ENCODE measurements at regions not wholly inside any gene's neighbourhood (a gene's known extent, or its start where the extent isn't known, plus 50 kb on each side); places are given as distances from the start of the nearest gene placed in this dataset.

DNA sequence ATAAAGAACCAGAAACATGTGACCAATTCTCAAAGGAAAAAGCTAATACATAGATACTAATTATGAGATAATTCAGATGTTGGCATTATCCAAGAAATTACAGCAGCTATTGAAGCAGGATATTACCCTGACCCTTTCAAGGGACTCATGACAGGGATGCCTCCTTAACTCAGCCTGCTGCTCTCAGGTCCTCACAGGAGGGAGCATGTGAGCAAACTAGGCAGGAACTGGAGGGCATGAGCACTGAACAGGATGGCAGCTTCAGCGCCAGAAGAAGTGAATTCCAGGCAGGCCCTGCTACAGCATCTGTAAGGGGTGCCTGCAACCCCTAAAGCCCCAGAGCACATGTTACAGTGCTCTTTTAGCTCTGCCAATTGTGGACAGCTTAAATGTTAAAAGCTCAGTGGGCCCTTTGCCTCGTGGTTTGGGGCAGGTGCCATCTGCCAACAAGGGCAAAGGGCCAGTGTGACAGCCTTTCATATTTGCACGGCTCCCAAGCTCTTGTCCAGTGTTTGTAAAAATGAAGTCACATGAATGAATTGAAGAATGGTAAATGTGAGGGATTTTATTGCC, 464.7 kb upstream of the COX7C start:
- TF ChIP-seq FOXM1 (IDR thresholded peaks at IDR 0.05; ENCODE audit: borderline replicate concordance, low read depth) (no peak), YY1 (IDR thresholded peaks at IDR 0.05; ENCODE audit: low read depth) (no peak), CEBPB (IDR thresholded peaks at IDR 0.05) (no peak), MAX (IDR thresholded peaks at IDR 0.05) (no peak)
- TF ChIP-seq, protein P1, sequence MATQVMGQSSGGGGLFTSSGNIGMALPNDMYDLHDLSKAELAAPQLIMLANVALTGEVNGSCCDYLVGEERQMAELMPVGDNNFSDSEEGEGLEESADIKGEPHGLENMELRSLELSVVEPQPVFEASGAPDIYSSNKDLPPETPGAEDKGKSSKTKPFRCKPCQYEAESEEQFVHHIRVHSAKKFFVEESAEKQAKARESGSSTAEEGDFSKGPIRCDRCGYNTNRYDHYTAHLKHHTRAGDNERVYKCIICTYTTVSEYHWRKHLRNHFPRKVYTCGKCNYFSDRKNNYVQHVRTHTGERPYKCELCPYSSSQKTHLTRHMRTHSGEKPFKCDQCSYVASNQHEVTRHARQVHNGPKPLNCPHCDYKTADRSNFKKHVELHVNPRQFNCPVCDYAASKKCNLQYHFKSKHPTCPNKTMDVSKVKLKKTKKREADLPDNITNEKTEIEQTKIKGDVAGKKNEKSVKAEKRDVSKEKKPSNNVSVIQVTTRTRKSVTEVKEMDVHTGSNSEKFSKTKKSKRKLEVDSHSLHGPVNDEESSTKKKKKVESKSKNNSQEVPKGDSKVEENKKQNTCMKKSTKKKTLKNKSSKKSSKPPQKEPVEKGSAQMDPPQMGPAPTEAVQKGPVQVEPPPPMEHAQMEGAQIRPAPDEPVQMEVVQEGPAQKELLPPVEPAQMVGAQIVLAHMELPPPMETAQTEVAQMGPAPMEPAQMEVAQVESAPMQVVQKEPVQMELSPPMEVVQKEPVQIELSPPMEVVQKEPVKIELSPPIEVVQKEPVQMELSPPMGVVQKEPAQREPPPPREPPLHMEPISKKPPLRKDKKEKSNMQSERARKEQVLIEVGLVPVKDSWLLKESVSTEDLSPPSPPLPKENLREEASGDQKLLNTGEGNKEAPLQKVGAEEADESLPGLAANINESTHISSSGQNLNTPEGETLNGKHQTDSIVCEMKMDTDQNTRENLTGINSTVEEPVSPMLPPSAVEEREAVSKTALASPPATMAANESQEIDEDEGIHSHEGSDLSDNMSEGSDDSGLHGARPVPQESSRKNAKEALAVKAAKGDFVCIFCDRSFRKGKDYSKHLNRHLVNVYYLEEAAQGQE (IDR thresholded peaks at IDR 0.05; ENCODE audit: low read depth) = no peak
